ENCODE measurements at regions not wholly inside any gene's neighbourhood (a gene's known extent, or its start where the extent isn't known, plus 50 kb on each side); places are given as distances from the start of the nearest gene placed in this dataset.
"Not testable (repeated sequence)": the region's sequence is repeated elsewhere in the genome, so short reads cannot be mapped to it uniquely, and the experiment has no call there.

GRCh38 chr7:49702099-49702498 is 71.3 kb upstream of the VWC2 start:
- TF ChIP-seq POLR2A (IDR thresholded peaks at IDR 0.05) (no peak), CTCF (IDR thresholded peaks at IDR 0.05) (no peak), POLR2AphosphoS5 (IDR thresholded peaks at IDR 0.05; ENCODE audit: insufficient read depth in 1 of 2, low read depth in 1 of 2) (no peak)
- no peak overlapping the region for H3K27ac ChIP-seq
- H3K4me3 ChIP-seq: no peak overlapping the region
- intact Hi-C loops (cut with DNase I): no loop called here
- DNase-seq (ENCODE audit: extremely low spot score in 2 of 2): no peak
- H3K27me3 ChIP-seq: no peaks in the 10 kb centered on the region
- H3K36me3 ChIP-seq: no peaks in the 10 kb centered on the region
- no peaks in the 10 kb centered on the region for H3K9me3 ChIP-seq
- H3K4me1 ChIP-seq: no peaks in the 10 kb centered on the region

- H3K27ac ChIP-seq: no peak overlapping the region
- no peak for DNase-seq (ENCODE audit: extremely low spot score in 2 of 2)
- intact Hi-C loops (cut with DNase I): no loop called here
- no peaks in the 10 kb centered on the region for H3K36me3 ChIP-seq
- TF ChIP-seq POLR2AphosphoS5 (IDR thresholded peaks at IDR 0.05; ENCODE audit: insufficient read depth in 1 of 2, low read depth in 1 of 2): no peak
- no peak for TF ChIP-seq POLR2A (IDR thresholded peaks at IDR 0.05)
- no peak overlapping the region for H3K4me3 ChIP-seq
- no peaks in the 10 kb centered on the region for H3K27me3 ChIP-seq
- no peaks in the 10 kb centered on the region for H3K4me1 ChIP-seq
- no peaks in the 10 kb centered on the region for H3K9me3 ChIP-seq
These were observed 70.1 kb upstream of the VWC2 start for GRCh38 chr7:49703337-49703736.

- no peak overlapping the region for H3K4me3 ChIP-seq
- no peaks in the 10 kb centered on the region for H3K36me3 ChIP-seq
- no peak overlapping the region for H3K27ac ChIP-seq
- no peaks in the 10 kb centered on the region for H3K27me3 ChIP-seq
- H3K4me1 ChIP-seq: no peaks in the 10 kb centered on the region
- H3K9me3 ChIP-seq: no peaks in the 10 kb centered on the region
- TF ChIP-seq POLR2A (IDR thresholded peaks at IDR 0.05) (no peak), POLR2AphosphoS5 (IDR thresholded peaks at IDR 0.05; ENCODE audit: insufficient read depth in 1 of 2, low read depth in 1 of 2) (no peak), CTCF (IDR thresholded peaks at IDR 0.05) (no peak)
- intact Hi-C loops (cut with DNase I): no loop called here
- DNase-seq (ENCODE audit: extremely low spot score in 2 of 2): no peak
These were observed 69.6 kb upstream of the VWC2 start for GRCh38 chr7:49703881-49704280.

- H3K9me3 ChIP-seq: no peaks in the 10 kb centered on the region
These were observed 67.3 kb upstream of the VWC2 start for GRCh38 chr7:49706106-49706505.

GRCh38 chr7:49707891-49708290 is 65.5 kb upstream of the VWC2 start:
- H3K27ac ChIP-seq: no peak overlapping the region
- no peaks in the 10 kb centered on the region for H3K4me1 ChIP-seq
- no peaks in the 10 kb centered on the region for H3K27me3 ChIP-seq
- intact Hi-C loops (cut with DNase I): no loop called here
- no peak overlapping the region for H3K4me3 ChIP-seq
- no peak for TF ChIP-seq CTCF (IDR thresholded peaks at IDR 0.05)
- no peak for TF ChIP-seq POLR2AphosphoS5 (IDR thresholded peaks at IDR 0.05; ENCODE audit: insufficient read depth in 1 of 2, low read depth in 1 of 2)
- no peak for TF ChIP-seq POLR2A (IDR thresholded peaks at IDR 0.05)
- H3K9me3 ChIP-seq: no peaks in the 10 kb centered on the region
- no peaks in the 10 kb centered on the region for H3K36me3 ChIP-seq
- no peak for DNase-seq (ENCODE audit: extremely low spot score in 2 of 2)

More at GRCh38 chr7:49706106-49706505, 67.3 kb upstream of the VWC2 start:
- no peak for TF ChIP-seq POLR2A (IDR thresholded peaks at IDR 0.05)
- no peak for TF ChIP-seq CTCF (IDR thresholded peaks at IDR 0.05)
- no peak for TF ChIP-seq POLR2AphosphoS5 (IDR thresholded peaks at IDR 0.05; ENCODE audit: insufficient read depth in 1 of 2, low read depth in 1 of 2)
- intact Hi-C loops (cut with DNase I): no loop called here
- H3K36me3 ChIP-seq: no peaks in the 10 kb centered on the region
- H3K4me3 ChIP-seq: no peak overlapping the region
- no peak overlapping the region for H3K27ac ChIP-seq
- no peak for DNase-seq (ENCODE audit: extremely low spot score in 2 of 2)
- H3K27me3 ChIP-seq: no peaks in the 10 kb centered on the region
- H3K4me1 ChIP-seq: no peaks in the 10 kb centered on the region

GRCh38 chr7:49708590-49708989 is 64.8 kb upstream of the VWC2 start:
- Histone ChIP-seq H3K9me3 (no peaks in the 10 kb centered on the region), H3K4me3 (no peak overlapping the region), H3K4me1 (no peaks in the 10 kb centered on the region), H3K36me3 (no peaks in the 10 kb centered on the region), H3K27ac (no peak overlapping the region), H3K27me3 (no peaks in the 10 kb centered on the region)
- intact Hi-C loops (cut with DNase I): no loop called here
- no peak for DNase-seq (ENCODE audit: extremely low spot score in 2 of 2)
- no peak for TF ChIP-seq CTCF (IDR thresholded peaks at IDR 0.05)
- TF ChIP-seq POLR2A (IDR thresholded peaks at IDR 0.05): no peak
- TF ChIP-seq POLR2AphosphoS5 (IDR thresholded peaks at IDR 0.05; ENCODE audit: insufficient read depth in 1 of 2, low read depth in 1 of 2): no peak

GRCh38 chr7:49711072-49711723 is 62.2 kb upstream of the VWC2 start:
- intact Hi-C loops (cut with DNase I); H3K4me1 ChIP-seq; DNase-seq (ENCODE audit: extremely low spot score in 2 of 2); H3K27ac ChIP-seq; H3K27me3 ChIP-seq; H3K9me3 ChIP-seq; H3K36me3 ChIP-seq; H3K4me3 ChIP-seq: not testable (repeated sequence)
